OCI-LY7 (cell line): ENCODE measurements at regions not wholly inside any gene's neighbourhood (a gene's known extent, or its start where the extent isn't known, plus 50 kb on each side); places are given as distances from the start of the nearest gene placed in this dataset.

Source experiments
- BruUV-seq: library from RNA; stranded (reverse); fragments of 400-500 nt; replicated peaks from 2 replicates; lab custom pipeline; 2021; lab: Mats Ljungman, UMichigan
- CTCF ChIA-PET: fragments of 300-600 bp; sonication (Branson Sonifier 250); formaldehyde crosslinking; loops from one replicate; lab custom pipeline; 2022; ENCODE audit warnings: antibody characterized with exemption; ENCODE audit not compliant: unreplicated experiment; lab: Charles Lee
- POLR2A ChIA-PET: fragments of 300-600 bp; sonication (Branson Sonifier 250); formaldehyde crosslinking; loops from one replicate; lab custom pipeline; 2022; ENCODE audit warnings: antibody characterized with exemption; lab: Charles Lee
- DNase-seq: peaks from one replicate; pipeline ENCODE4 v3.0.0-alpha.2; 2015; ENCODE audit warnings: low spot score
- H2AFZ ChIP-seq: fragments of 200-600 bp; sonication (generic), shearing (Covaris generic); 2 replicates; pipeline ENCODE4 v1.6.1; 2014; ENCODE audit warnings: mild to moderate bottlenecking, antibody characterized with exemption, low read length, moderate library complexity
- H3K27ac ChIP-seq: fragments of 200-600 bp; sonication (generic); 2 replicates; pipeline ENCODE4 v1.5.1; 2014; ENCODE audit warnings: mixed run types, low read depth, mild to moderate bottlenecking, moderate library complexity, low read length, inconsistent platforms; ENCODE audit not compliant: poor library complexity, severe bottlenecking
- H3K36me3 ChIP-seq: fragments of 200-600 bp; sonication (generic); 2 replicates; pipeline ENCODE4 v1.6.1; 2014; ENCODE audit warnings: mild to moderate bottlenecking, antibody characterized with exemption, low read length, moderate library complexity, mixed read lengths; ENCODE audit not compliant: insufficient read depth
- H3K4me1 ChIP-seq: fragments of 200-600 bp; sonication (generic); 2 replicates; pipeline ENCODE4 v1.5.1; 2014; ENCODE audit warnings: mild to moderate bottlenecking, low read length; ENCODE audit not compliant: insufficient read depth, poor library complexity, severe bottlenecking
- H3K4me2 ChIP-seq: fragments of 200-600 bp; sonication (generic); 2 replicates; pipeline ENCODE4 v1.6.1; 2014; ENCODE audit warnings: mild to moderate bottlenecking, low read length
- H3K4me3 ChIP-seq: fragments of 200-600 bp; sonication (generic); 2 replicates; pipeline ENCODE4 v1.5.1; 2014; ENCODE audit warnings: mild to moderate bottlenecking, low read depth, low read length; ENCODE audit not compliant: poor library complexity, severe bottlenecking
- H3K79me2 ChIP-seq: fragments of 200-600 bp; sonication (generic); 2 replicates; pipeline ENCODE4 v1.6.1; 2016; ENCODE audit warnings: low read depth, mild to moderate bottlenecking, low read length, moderate library complexity, mixed read lengths; ENCODE audit not compliant: insufficient read depth
- H3K9me2 ChIP-seq: fragments of 200-600 bp; sonication (generic); 2 replicates; pipeline ENCODE4 v1.6.1; 2016; ENCODE audit warnings: mild to moderate bottlenecking, low read length, mixed read lengths; ENCODE audit not compliant: insufficient read depth
- H3K9me3 ChIP-seq: fragments of 200-600 bp; sonication (generic); 2 replicates; pipeline ENCODE4 v1.6.1; 2014; ENCODE audit warnings: mild to moderate bottlenecking, mixed run types, low read length, mixed read lengths
- H4K20me1 ChIP-seq: fragments of 200-600 bp; sonication (generic); 2 replicates; pipeline ENCODE4 v1.6.1; 2014; ENCODE audit warnings: mild to moderate bottlenecking, antibody characterized with exemption, low read length, moderate library complexity, mixed read lengths; ENCODE audit not compliant: insufficient read depth
- EZH2phosphoT487 ChIP-seq: fragments of 200-600 bp; sonication (generic); IDR thresholded peaks from 2 replicates; pipeline ENCODE4 v1.6.1; 2018; ENCODE audit warnings: low read depth, borderline replicate concordance, mild to moderate bottlenecking, mixed run types, antibody characterized with exemption, low read length, moderate library complexity, mixed read lengths
- intact Hi-C: fragments of 100-400 bp; cut with micrococcal nuclease; formaldehyde crosslinking; loops from one replicate; pipeline ENCODE4 v1.10.0; 2022; ENCODE audit not compliant: unreplicated experiment
- TF ChIP-seq, protein P1 (sequence below): fragments of 200-600 bp; sonication (generic); conservative IDR thresholded peaks from 2 replicates; pipeline ENCODE4 v1.5.1; 2014; ENCODE audit warnings: mild to moderate bottlenecking, antibody characterized with exemption, low read length, moderate library complexity, mixed read lengths

- H3K36me3 ChIP-seq, result no peaks in the 10 kb centered on the region
- H3K79me2 ChIP-seq, result no peaks in the 10 kb centered on the region
- H3K4me2 ChIP-seq, result no peak overlapping the region
- no peak for DNase-seq
- H2AFZ ChIP-seq, result no peak overlapping the region
- intact Hi-C loops, result no loop called here
- no peaks in the 10 kb centered on the region for H3K4me1 ChIP-seq
- no peak overlapping the region for H3K4me3 ChIP-seq
- TF ChIP-seq, protein P1, sequence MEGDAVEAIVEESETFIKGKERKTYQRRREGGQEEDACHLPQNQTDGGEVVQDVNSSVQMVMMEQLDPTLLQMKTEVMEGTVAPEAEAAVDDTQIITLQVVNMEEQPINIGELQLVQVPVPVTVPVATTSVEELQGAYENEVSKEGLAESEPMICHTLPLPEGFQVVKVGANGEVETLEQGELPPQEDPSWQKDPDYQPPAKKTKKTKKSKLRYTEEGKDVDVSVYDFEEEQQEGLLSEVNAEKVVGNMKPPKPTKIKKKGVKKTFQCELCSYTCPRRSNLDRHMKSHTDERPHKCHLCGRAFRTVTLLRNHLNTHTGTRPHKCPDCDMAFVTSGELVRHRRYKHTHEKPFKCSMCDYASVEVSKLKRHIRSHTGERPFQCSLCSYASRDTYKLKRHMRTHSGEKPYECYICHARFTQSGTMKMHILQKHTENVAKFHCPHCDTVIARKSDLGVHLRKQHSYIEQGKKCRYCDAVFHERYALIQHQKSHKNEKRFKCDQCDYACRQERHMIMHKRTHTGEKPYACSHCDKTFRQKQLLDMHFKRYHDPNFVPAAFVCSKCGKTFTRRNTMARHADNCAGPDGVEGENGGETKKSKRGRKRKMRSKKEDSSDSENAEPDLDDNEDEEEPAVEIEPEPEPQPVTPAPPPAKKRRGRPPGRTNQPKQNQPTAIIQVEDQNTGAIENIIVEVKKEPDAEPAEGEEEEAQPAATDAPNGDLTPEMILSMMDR, result no peak
- no peak for TF ChIP-seq EZH2phosphoT487
- no peaks in the 10 kb centered on the region for H3K9me2 ChIP-seq
- POLR2A ChIA-PET, result interaction anchor here (0.5 kb wide), 1 partner anchor 70 kb away, joined by 3 read pairs; no protein-coding TSS in a partner anchor
- no peaks in the 10 kb centered on the region for H4K20me1 ChIP-seq
- no TSS peak for BruUV-seq
- no peaks in the 10 kb centered on the region for H3K9me3 ChIP-seq
- no peak overlapping the region for H3K27ac ChIP-seq
- CTCF ChIA-PET, result interaction anchor here (0.5 kb wide), 1 partner anchor 1790 kb away, joined by 3 read pairs; no protein-coding TSS in a partner anchor
Observed at GRCh38 chr2:225768741-225769140, 369.2 kb downstream of the NYAP2 start.

- no peak overlapping the region for H2AFZ ChIP-seq
- ChIA-PET POLR2A (interaction anchor here (0.7 kb wide), 2 partner anchors 10 to 472 kb away, joined by 3 read pairs; no protein-coding TSS in a partner anchor), CTCF (no interaction called here)
- intact Hi-C loops, result no loop called here
- no peaks in the 10 kb centered on the region for H3K9me3 ChIP-seq
- TF ChIP-seq EZH2phosphoT487, result no peak
- TF ChIP-seq, protein P1, result no peak
- no peaks in the 10 kb centered on the region for H3K4me1 ChIP-seq
- no peaks in the 10 kb centered on the region for H3K9me2 ChIP-seq
- BruUV-seq, result no TSS peak
- no peaks in the 10 kb centered on the region for H3K79me2 ChIP-seq
- no peak overlapping the region for H3K27ac ChIP-seq
- H3K36me3 ChIP-seq, result no peaks in the 10 kb centered on the region
- no peak overlapping the region for H3K4me3 ChIP-seq
- DNase-seq, result no peak
- H4K20me1 ChIP-seq, result no peaks in the 10 kb centered on the region
- no peak overlapping the region for H3K4me2 ChIP-seq
Observed at GRCh38 chr2:225766431-225766830, 366.9 kb downstream of the NYAP2 start.

DNA sequence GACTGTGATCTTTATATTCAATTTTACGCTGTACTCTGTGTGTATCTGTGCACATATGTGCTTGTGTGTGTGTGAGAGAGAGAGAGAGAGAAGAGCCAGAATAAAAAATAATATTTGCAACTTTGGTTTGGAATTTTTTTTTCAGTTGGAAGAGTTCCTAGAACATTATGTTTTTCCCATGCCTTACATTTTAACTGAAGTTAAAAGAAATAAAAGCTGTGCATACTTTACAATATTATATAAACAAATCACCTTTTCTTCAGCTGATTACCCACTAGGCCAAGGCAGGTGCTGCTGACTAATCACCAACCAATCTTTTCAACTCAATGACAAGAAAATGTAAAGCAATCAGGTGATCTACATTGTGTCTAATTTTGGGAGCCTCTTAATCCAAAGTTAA is 366.3 kb downstream of the NYAP2 start:
- H3K36me3 ChIP-seq, result no peaks in the 10 kb centered on the region
- H3K79me2 ChIP-seq, result no peaks in the 10 kb centered on the region
- H3K4me2 ChIP-seq, result no peak overlapping the region
- H4K20me1 ChIP-seq, result no peaks in the 10 kb centered on the region
- BruUV-seq, result no TSS peak
- no peak for DNase-seq
- H2AFZ ChIP-seq, result no peak overlapping the region
- H3K9me3 ChIP-seq, result no peaks in the 10 kb centered on the region
- CTCF ChIA-PET, result no interaction called here
- no peak overlapping the region for H3K4me3 ChIP-seq
- no peaks in the 10 kb centered on the region for H3K9me2 ChIP-seq
- TF ChIP-seq, protein P1, result no peak
- no peak for TF ChIP-seq EZH2phosphoT487
- POLR2A ChIA-PET, result interaction anchor here (0.7 to 1.1 kb wide), 3 partner anchors 10 to 471 kb away, joined by 3 to 5 read pairs (median 3); no protein-coding TSS in a partner anchor
- intact Hi-C loops, result no loop called here
- no peaks in the 10 kb centered on the region for H3K4me1 ChIP-seq
- no peak overlapping the region for H3K27ac ChIP-seq
